HG02678 (cell line): ENCODE measurements at regions not wholly inside any gene's neighbourhood (a gene's known extent, or its start where the extent isn't known, plus 50 kb on each side); places are given as distances from the start of the nearest gene placed in this dataset.
"Not testable (repeated sequence)": the region's sequence is repeated elsewhere in the genome, so short reads cannot be mapped to it uniquely, and the experiment has no call there.

Source experiments
- ATAC-seq: cut with Tn5 transposase; IDR thresholded peaks from one replicate; pipeline ENCODE4 v1.9.1; 2021; ENCODE audit warnings: mild to moderate bottlenecking, moderate library complexity; ENCODE audit not compliant: unreplicated experiment

DNA sequence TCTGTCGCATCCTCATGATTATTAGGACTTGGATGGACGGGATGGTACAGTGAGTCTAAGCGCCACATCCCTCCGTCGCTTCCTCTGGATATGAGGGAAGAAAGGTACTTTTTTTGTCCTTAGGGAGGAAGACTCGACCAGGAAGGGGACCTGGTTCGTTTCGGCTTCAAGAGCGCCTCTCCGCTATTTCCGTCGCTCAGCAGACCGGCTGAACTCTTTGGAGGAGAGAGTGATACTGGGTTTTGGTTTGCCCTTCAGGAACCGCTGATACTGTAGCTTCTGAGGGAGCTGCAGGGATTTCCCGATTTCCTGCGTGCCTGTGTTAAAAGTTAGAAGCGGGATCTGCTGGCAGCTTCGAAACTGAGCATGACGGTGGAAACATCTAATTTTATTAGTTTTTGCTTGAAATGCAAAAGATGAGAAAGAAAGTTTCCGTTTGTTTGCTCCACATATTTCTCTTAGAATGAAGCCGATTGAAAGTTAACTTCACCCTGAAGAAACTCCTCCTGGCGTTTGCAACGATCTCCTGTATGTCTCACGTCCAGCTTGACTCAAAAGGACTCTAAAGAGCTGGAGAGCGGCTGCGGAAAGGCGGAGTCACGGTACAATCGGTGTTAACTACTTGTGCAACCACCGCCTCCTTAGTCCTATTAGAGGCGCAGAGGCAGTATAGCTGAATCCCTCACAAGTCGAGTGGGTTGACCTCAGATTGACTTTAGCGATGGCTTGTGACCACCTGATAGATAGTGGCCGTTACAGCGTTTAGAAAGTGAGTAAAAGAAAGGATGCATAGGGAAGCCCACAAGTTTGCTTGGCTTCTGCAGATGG, 129.4 kb downstream of the TRIM27 start:
- ATAC-seq = no peak

DNA sequence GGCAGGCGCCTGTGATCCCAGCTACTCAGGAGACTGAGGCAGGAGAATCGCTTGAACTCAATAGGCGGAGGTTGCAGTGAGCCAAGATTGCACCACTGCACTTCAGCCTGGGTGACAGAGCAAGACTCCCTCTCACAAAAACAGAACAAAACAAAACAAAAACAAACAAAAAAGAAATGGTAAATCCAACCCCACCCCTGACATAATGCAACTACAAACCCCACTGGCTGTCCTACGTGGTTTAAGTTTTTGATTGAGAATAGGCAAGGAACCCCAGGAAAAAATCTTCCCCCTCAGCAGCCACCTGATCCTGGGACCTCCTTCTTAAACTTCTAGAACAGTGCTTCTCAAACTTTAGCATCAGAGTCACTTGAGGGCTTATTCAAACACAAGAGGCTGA, 123.1 kb downstream of the TRIM27 start:
- ATAC-seq = not testable (repeated sequence)

DNA sequence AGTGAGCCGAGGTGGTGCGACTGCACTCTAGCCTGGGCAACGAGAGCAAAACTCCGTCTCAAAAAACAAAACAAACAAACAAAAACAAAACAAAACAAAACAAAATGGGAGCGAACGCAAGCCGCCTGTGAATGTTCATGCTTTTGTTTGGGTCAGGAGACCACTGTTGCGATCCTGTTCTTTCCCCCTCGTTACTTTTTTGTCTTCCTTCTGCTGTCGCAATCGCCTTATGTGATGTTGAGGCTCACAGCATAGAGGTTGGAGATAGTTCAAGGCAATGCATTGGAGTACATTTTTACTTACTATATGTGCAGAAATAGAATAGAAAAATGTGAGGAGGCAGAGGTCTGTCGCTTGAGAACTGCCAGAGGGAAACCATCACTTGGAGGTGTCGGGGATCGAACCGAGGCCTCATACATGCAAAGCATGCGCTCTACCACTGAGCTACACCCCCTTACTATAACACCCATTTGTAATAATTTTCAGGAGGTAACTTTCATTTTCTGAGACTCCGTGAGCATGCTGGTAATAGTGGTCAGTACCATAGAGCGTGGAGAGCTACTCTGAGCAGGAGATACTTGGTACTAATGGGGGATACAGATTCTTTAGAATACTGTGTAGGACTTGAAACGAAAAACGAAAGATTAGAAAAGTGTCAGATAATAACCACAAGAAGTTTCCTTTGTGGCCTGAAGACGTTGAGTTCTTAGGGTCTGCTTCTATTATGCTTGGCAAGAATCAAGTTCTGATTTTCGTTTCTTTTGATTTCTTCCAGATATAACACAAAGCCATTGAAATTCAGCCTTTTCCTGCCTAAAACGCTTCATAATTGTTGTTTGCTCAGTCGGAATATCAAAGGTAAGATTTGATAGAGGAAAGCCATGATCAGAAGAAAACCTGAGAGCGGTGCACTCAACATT, 121.1 kb downstream of the TRIM27 start:
- ATAC-seq = no peak

DNA sequence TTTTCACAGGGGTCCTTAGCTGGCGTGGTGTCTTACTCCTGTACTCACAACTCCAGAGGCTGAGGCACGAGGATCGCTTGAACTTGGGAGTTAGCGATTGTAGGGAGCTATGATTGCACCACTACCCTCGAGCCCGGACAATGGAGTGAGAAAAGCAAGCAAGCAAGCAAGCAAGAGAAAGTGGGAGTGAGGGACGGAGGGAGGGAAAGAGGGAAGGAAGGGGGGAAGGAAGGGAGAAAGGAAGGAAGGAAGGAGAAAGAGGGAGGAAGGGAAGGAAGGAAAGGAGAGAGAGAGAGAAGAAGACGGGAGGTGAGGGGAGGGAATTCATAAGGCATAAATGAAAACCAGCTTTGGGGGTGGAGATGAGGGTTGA, 120.5 kb downstream of the TRIM27 start:
- no peak for ATAC-seq

DNA sequence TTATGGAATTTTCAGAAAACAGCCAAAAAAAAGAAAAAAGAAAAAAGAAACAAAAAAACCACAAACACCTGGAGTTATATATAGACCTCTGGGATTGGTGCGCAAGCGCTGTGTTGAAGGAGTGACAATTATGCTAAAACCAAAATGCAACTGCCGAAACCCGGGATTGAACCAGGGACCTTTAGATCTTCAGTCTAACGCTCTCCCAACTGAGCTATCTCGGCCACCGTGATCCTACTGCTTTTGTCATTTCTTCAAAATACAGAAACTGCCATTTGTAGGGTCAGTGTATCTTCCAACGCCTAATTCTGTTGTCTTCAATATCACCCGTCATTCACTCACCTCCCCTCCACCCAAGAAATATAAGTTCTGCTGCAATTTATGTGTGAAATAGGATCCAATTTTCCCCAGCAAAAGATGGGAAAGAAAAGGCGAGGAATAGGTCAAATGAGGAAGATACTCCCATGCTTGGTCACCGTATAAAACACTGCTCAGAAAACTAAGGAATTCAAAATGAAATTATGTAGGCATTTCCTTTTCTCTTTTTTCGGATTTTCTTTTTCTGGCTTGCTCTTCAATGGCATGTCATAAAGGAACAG, 116.0 kb downstream of the TRIM27 start:
- ATAC-seq = no peak

DNA sequence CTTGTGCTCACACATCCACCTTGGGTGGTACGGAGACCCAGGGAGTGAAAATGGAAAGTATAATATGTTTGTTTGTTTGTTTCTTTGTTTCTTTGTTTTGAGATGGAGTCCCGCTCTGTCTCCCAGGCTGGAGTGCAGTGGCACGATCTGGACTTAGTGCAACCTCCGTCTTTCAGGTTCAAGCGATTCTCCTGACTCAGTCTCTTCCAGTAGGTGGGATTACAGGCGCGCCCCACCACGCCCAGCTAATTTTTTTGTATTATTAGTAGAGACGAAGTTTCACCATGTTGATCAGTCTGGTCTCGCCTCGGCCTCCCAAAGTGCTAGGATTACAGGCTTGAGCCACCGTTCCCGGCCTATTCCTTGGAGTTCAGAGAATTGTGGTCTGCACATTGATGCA, 115.4 kb downstream of the TRIM27 start:
- ATAC-seq = no peak

DNA sequence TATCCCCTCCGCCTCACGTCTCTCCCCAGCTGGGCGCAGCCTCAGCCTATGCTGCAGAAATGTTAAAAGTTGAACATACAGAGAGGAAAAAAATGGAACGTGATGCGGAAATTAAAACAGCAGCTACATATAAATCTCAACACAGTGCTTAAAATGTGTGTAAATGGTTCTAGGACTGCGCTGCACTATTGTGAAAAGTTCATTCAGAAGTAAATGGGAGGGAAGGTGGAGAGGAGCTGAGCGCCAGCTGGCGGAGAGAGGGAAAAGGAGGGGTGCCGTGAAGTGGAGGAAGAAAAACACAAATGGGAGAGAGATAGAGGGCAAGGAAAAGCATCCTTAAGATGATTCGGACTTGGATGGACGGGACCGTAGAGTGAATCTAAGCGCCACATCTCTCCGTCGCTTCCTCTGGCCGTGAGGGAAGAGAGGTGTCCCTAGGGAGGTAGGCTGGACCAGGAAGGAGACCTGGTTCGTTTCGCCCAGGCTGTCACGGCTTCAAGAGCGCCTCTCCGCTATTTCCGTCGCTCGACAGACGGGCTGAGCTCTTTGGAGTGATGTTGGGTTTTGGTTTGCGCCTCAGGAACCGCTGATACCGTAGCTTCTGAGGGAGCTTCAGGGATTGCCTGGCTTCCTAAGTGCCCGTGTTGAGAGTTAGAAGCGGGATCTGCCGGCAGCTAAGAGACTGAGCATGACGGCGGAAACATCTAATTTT, 113.7 kb downstream of the TRIM27 start:
- ATAC-seq = no peak

DNA sequence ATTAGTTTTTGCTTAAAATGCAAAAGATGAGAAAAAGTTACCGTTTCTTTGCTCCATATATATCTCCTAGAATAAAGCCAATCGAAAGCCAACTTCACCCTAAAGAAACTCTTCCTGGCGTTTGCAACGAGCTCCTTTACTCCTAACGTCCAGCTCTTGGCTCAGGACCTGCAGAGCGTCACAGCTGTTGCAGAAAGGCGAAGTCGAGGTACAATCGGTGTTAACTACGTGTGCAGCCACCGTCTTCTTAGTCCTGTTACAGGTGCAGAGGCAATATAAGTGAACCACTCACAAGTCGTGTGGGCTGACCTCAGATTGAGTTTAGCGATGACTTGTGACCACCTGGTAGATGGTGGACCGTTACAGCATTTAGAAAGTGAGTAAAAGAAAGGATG, 113.1 kb downstream of the TRIM27 start:
- no peak for ATAC-seq

DNA sequence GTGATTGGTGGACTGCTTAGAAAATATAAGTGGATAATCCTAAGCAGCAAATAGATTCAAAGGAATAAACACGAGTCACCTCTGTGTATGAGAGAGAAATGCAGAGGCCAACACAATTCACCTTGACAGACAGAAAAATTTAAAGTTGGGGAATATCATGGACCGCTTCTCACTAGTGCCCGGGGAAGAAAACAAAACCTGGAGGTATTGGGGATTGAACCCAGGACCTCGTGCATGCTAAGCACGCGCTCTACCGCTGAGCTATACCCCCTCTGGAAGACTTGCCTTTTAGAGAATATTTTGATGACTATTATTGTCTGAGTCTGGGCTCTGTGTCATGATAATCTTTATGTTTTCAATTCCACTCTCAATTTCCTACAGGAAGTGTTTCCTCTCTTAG, 111.9 kb downstream of the TRIM27 start:
- no peak for ATAC-seq

DNA sequence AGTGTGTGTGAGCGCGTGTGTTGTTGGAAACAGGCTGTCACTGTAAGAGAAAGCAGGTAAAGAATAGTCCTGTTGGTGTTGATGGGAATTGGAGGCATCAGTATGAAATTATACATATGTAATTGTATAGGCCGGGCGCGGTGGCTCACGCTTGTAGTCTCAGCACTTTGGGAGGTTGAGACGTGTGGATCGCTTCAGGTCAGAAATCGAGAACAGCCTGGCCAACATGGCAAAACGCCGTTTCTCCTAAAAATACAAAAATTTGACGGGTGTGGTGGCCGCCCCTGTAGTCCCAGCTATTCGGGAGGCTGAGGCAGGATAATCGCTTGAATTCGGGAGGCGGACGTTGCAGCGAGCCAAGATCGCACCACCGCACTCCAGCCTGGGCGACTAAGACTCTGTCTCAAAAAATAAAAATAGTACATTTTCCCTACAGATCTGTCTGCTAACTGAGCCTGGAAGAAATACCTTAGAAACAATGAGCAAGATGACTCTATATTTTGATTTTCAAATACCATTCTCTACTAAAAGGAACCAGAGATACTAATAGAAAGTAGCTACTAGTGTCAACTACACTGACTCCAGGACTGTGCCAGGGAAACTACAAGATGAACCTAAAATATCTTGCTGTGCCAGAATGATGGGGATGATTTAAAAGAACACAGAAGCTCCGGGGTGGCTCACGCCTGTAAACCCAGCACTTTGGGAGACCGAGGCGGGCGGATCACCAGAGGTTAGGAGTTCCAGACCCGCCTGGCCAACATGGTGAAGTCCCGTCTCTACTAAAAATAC, 110.8 kb downstream of the TRIM27 start:
- no peak for ATAC-seq

DNA sequence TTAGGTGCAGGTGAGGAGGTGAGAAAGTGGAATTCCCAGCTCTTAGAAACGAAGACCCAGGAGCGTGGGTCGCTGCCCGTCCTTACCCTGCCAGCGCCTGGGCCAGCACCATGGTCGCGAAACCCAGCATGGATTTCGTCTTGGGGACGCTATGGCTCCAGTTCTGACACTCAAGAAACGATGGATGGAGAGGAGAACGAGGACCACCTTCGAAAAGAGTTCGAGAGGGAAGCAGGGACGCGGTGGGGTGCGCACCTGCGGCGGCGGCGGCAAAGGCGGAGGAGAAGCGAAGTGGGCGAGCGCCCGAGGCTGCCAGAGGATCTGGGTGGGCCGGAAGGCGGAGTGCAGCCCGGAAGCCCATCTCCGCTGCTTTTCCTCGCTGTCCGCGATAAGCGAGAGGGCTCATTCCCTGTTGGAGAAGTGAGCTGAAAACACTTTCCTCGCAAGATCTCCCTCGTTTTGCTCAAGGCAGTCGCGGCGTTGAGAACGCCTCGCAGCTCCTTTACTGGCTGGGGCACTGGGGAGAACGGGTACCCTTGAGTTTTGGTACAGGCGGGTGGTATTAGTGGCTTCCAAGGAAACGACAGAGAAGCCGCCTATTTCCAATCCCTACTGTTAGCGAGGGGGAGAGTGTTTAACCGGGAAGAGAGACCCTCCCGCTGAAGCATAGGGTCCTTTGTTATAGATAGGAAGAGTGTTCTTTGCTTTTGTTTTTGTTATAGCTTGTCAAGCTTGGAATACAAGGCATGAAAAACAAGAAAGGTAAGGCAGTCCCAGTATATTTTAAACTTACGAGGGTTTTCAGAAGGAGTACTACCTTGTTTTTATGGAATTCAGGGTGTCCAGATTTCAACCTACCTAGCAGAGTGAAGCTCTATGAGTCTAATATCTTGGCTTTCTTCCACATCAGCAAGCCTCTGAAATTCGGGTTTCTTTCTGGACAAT, 109.5 kb downstream of the TRIM27 start:
- no peak for ATAC-seq

DNA sequence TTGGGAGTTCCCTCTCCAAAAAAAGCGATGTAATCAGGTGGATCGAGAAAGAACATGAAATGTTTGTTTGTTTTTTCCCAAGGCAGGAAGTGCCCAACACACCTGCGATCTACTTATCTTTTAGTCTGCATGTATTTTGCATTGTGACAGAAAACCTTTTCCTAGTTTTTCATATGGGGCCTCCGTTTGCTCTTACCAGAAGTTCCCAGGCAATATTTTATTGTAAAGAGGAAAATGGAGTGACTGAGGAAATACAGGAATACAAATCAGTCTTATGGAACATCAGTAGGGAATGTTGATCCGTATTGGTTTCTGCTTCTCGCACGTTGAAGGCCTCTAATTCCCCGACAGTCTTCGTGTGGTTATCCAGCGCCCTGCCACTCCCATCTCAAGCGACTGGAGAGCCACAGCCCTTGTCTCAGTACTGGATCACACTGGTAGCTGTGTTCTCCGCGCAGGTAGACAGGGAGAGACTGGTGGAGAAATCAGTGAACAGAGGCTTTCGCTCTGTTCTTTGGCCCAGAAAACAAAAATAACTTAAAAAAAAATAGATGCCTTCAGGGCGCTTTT, 107.4 kb downstream of the TRIM27 start:
- ATAC-seq = no peak

DNA sequence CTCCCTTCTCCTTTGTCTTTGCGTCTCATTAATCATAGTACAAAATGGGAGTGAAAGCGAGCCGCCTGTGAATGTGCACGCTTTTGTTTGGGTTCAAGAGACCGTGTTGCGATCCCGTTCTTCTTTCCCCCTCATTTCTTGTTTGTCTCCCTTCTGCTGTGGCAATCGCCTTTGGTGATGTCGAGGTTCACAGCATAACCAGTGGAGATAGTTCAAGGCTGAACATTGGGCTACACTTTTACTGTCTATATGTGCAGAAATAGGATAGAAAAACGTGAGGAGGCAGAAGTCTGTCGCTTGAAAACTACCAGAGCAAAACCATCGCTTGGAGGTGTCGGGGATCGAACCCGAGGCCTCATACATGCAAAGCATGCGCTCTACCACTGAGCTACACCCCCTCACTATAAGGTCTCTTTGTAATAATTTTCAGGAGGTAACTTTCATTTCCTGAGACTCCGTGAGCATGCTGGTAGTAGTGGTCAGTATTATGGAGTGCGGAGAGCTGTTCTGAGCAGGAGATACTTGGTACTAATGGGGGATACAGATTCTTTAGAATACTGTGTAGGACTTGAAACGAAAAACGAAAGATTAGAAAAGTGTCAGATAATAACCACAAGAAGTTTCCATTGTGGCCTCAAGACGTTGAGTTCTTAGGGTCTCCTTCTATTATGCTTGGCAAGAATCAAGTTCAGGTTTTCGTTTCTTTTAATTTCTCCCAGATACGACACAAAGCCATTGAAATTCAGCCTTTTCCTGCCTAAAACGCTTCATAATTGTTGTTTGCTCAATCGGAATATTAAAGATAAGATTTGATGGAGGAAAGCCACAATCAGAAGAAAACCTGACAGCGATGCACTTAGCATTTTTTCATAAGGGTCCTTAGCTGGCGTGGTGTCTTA, 106.6 kb downstream of the TRIM27 start:
- ATAC-seq = no peak

DNA sequence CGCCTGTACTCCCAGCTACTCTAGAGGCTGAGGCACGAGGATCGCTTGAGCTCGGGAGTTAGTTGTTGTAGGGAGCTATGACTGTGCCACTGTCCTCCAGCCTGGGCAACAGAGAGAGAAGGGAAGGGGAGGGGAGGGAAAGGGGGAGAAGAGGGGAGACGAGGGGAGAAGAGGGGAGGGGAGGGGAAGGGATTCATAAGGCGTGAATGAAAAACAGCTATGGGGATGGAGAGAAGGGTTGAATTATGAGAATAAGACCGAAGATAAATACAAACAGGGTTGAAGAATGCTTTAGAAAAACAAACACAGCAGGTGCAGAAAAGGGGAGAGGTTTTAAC, 106.0 kb downstream of the TRIM27 start:
- no peak for ATAC-seq

DNA sequence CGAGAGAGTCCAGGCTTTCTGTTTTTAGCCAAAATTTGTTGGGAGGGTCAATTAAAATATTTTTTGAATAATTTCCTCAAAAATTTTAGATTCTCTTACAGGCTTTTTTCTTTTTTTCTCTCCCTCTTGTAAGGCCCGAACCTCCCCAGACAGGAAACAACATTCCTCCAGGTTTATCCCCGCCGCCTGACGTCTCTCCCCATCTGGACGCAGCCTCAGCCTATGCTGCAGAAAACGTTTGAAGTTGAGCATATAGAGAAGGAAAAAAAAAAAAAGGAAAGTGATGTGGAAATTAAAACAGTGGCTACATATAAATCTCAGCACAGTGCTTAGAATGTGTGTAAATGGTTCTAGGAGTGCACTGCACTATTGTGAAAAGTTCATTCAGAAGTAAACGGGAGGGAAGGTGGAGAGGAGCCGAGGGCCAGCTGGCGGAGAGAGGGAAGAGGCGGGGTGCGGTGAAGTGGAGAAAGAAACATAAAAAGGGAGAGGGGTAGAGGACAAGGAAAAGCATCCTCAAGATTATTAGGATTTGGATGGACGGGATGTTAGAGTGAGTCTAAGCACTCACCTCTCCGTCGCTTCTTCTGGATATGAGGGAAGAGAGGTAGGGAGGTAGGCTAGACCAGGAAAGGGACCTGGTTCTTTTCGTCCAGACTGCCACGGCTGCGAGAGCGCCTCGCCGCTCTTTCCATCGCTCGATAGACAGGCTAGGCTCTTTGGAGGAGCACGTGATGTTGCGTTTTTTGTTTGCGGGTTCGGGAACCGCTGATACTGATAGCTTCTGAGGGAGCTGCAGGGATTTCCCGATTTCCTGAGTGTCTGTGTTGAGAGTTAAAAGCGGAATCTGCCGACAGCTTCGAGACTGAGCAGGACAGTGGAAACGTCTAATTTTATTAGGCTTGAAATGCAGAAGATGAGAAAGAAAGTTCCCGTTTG, 98.7 kb downstream of the TRIM27 start:
- no peak for ATAC-seq

DNA sequence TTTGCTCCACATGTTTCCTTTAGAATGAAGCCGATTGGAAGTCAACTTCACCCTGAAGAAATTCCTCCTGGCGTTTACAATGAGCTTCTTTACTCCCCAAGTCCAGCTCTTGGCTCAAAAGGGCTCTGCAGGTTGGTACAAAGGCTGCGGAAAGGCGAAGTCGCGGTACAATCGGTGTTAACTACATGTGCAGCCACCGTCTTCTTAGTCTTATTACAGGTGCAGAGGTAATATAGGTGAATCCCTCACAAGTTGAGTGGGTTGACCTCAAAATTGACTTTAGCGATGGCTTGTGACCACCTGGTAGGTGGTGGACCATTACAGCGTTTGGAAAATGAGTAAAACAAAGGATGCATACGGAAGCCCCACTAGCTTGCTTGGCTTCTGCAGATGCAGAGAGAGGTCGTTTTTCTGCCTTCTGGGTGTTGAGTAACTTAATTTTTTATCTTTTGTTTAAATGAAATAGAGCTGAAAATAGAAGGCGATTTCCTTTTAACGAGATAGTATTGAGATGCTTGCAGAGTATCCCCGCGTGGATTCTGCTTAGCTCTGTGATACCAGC, 98.0 kb downstream of the TRIM27 start:
- no peak for ATAC-seq

DNA sequence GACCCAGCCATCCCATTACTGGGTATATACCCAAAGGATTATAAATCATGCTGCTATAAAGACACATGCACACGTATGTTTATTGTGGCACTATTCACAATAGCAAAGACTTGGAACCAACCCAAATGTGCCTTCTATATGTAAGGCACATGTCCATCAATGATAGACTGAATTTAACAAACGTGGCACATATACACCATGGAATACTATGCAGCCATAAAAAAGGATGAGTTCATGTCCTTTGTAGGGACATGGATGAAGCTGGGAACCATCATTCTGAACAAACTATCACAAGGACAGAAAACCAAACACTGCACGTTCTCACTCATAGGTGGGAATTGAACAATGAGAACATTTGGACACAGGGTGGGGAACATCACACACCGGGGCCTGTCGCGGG, 92.1 kb downstream of the TRIM27 start:
- not testable (repeated sequence) for ATAC-seq
